Loucy (cell line): ENCODE measurements at regions not wholly inside any gene's neighbourhood (a gene's known extent, or its start where the extent isn't known, plus 50 kb on each side); places are given as distances from the start of the nearest gene placed in this dataset.

Experiments used
- H2AFZ ChIP-seq: fragments of 200-600 bp; sonication (generic); 2 replicates; pipeline ENCODE4 v1.6.0; 2016; ENCODE audit warnings: antibody characterized with exemption, mild to moderate bottlenecking, low read length, moderate library complexity
- H3F3A ChIP-seq: fragments of 200-600 bp; 2 replicates; pipeline ENCODE4 v1.6.0; 2016; ENCODE audit warnings: antibody characterized with exemption, low read depth, mild to moderate bottlenecking
- H3K27me3 ChIP-seq: fragments of 200-600 bp; sonication (generic); 2 replicates; pipeline ENCODE4 v1.6.1; 2014; ENCODE audit warnings: low read length, mild to moderate bottlenecking; ENCODE audit not compliant: insufficient read depth, poor library complexity, severe bottlenecking
- H3K36me3 ChIP-seq: fragments of 200-600 bp; sonication (generic); 2 replicates; pipeline ENCODE4 v1.6.1; 2016; ENCODE audit warnings: low read length; ENCODE audit not compliant: insufficient read depth
- H3K4me1 ChIP-seq: fragments of 200-600 bp; sonication (generic); 2 replicates; pipeline ENCODE4 v1.5.1; 2014; ENCODE audit warnings: low read length, mild to moderate bottlenecking; ENCODE audit not compliant: insufficient read depth, poor library complexity, severe bottlenecking
- H3K4me2 ChIP-seq: fragments of 200-600 bp; sonication (generic); 2 replicates; pipeline ENCODE4 v1.6.0; 2014; ENCODE audit warnings: antibody characterized with exemption, low read length, low read depth, mild to moderate bottlenecking; ENCODE audit not compliant: poor library complexity, severe bottlenecking
- H3K4me3 ChIP-seq: fragments of 200-600 bp; sonication (generic); 2 replicates; pipeline ENCODE4 v1.5.1; 2014; ENCODE audit warnings: low read length, mild to moderate bottlenecking, mixed read lengths; ENCODE audit not compliant: poor library complexity, severe bottlenecking
- H3K79me2 ChIP-seq: fragments of 200-600 bp; sonication (generic); 2 replicates; pipeline ENCODE4 v1.6.1; 2014; ENCODE audit warnings: low read length; ENCODE audit not compliant: insufficient read depth
- H3K9ac ChIP-seq: fragments of 200-600 bp; sonication (generic); 2 replicates; pipeline ENCODE4 v1.6.0; 2014; ENCODE audit warnings: mild to moderate bottlenecking, low read depth, low read length, moderate library complexity; ENCODE audit not compliant: poor library complexity, severe bottlenecking
- H3K9me2 ChIP-seq: fragments of 200-600 bp; sonication (generic); replicated peaks from 2 replicates; pipeline ENCODE4 v1.6.1; 2016; ENCODE audit warnings: low read depth, low read length, mixed read lengths
- H3K9me3 ChIP-seq: fragments of 200-600 bp; sonication (generic); 2 replicates; pipeline ENCODE4 v1.6.1; 2014; ENCODE audit warnings: mild to moderate bottlenecking, antibody characterized with exemption, low read length, low read depth; ENCODE audit not compliant: insufficient read depth
- H4K20me1 ChIP-seq: fragments of 200-600 bp; sonication (generic); 2 replicates; pipeline ENCODE4 v1.6.0; 2014; ENCODE audit warnings: antibody characterized with exemption, low read length, mild to moderate bottlenecking; ENCODE audit not compliant: insufficient read depth, poor library complexity, severe bottlenecking
- CTCF ChIP-seq: fragments of 200-600 bp; sonication (generic); conservative IDR thresholded peaks from 2 replicates; pipeline ENCODE4 v1.5.1; 2014; ENCODE audit warnings: mild to moderate bottlenecking, antibody characterized with exemption, low read length
- EZH2phosphoT487 ChIP-seq: fragments of 200-600 bp; IDR thresholded peaks from 2 replicates; pipeline ENCODE4 v1.6.1; 2018; ENCODE audit warnings: antibody characterized with exemption, mild to moderate bottlenecking, moderate library complexity, borderline replicate concordance

- H4K20me1 ChIP-seq = no peaks in the 10 kb centered on the region
- no peak overlapping the region for H3K9ac ChIP-seq
- H3K79me2 ChIP-seq = no peaks in the 10 kb centered on the region
- no peaks in the 10 kb centered on the region for H3K9me3 ChIP-seq
- no peak overlapping the region for H3K4me3 ChIP-seq
- H3K9me2 ChIP-seq = no peaks in the 10 kb centered on the region
- TF ChIP-seq EZH2phosphoT487 = no peak
- no peak for TF ChIP-seq CTCF
- H2AFZ ChIP-seq = 0 out of 2 replicates have a peak overlapping the region, but pooled peaks have one; percentile 15
- H3K4me1 ChIP-seq = peaks cover 41% of the 10 kb centered on the region
- H3K36me3 ChIP-seq = no peaks in the 10 kb centered on the region
- H3K4me2 ChIP-seq = no peak overlapping the region
- no peaks in the 10 kb centered on the region for H3K27me3 ChIP-seq
- H3F3A ChIP-seq = peaks cover 7% of the 10 kb centered on the region; the same call in 1 of the 2 replicates
Observed at GRCh38 chr10:8369666-8370065, 315.2 kb downstream of the GATA3 start.

- TF ChIP-seq EZH2phosphoT487 (no peak), CTCF (no peak)
- no peaks in the 10 kb centered on the region for H3K9me2 ChIP-seq
Observed at GRCh38 chr10:8374334-8374733, 319.8 kb downstream of the GATA3 start.

GRCh38 chr10:8375137-8375536 lies 320.6 kb downstream of the GATA3 start:
- no peak overlapping the region for H3K4me3 ChIP-seq
- no peak for TF ChIP-seq CTCF

More at GRCh38 chr10:8374334-8374733, 319.8 kb downstream of the GATA3 start:
- H3K36me3 ChIP-seq = no peaks in the 10 kb centered on the region
- H3F3A ChIP-seq = no peaks in the 10 kb centered on the region
- no peak overlapping the region for H3K4me3 ChIP-seq
- no peaks in the 10 kb centered on the region for H3K79me2 ChIP-seq
- peaks cover 39% of the 10 kb centered on the region for H3K4me1 ChIP-seq
- no peak overlapping the region for H2AFZ ChIP-seq
- H3K27me3 ChIP-seq = no peaks in the 10 kb centered on the region
- no peak overlapping the region for H3K4me2 ChIP-seq
- H3K9me3 ChIP-seq = no peaks in the 10 kb centered on the region
- H3K9ac ChIP-seq = no peak overlapping the region
- no peaks in the 10 kb centered on the region for H4K20me1 ChIP-seq

More at GRCh38 chr10:8375137-8375536, 320.6 kb downstream of the GATA3 start:
- no peaks in the 10 kb centered on the region for H3K9me3 ChIP-seq
- H3K79me2 ChIP-seq = no peaks in the 10 kb centered on the region
- H3F3A ChIP-seq = no peaks in the 10 kb centered on the region
- no peak overlapping the region for H3K4me2 ChIP-seq
- H3K9ac ChIP-seq = no peak overlapping the region
- H2AFZ ChIP-seq = no peak overlapping the region
- H3K9me2 ChIP-seq = no peaks in the 10 kb centered on the region
- peaks cover 33% of the 10 kb centered on the region for H3K4me1 ChIP-seq
- no peaks in the 10 kb centered on the region for H3K27me3 ChIP-seq
- H4K20me1 ChIP-seq = no peaks in the 10 kb centered on the region
- no peaks in the 10 kb centered on the region for H3K36me3 ChIP-seq
